ENCODE measurements at regions not wholly inside any gene's neighbourhood (a gene's known extent, or its start where the extent isn't known, plus 50 kb on each side); places are given as distances from the start of the nearest gene placed in this dataset.

DNA sequence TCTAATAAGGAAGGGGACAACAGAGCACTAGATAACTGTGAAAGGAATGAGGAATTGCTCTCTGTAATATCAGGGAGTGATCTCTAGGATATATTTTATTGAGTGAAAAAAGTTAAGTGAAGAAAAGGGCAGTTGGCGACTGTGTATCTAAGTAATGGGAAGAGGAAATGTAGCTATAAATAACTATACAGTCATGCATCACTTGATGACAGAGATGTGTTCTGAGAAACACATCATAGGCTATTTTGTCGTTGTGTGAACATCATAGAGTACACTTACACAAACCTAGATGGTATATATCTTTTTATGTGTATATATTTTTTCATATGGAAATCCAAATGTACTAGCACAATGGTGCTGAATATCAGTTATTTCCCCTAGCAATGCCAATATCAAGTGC is 329.3 kb downstream of the TXNL1 start:
- ChIA-PET POLR2A (no interaction called here), CTCF (interaction anchor here (0.6 kb wide), 1 partner anchor 17 kb away, joined by 3 read pairs; no protein-coding TSS in a partner anchor)
- H3K9me3 ChIP-seq (ENCODE audit: control insufficient read depth, insufficient read depth, low read depth, low read length): no peaks in the 10 kb centered on the region
- TF ChIP-seq ZNF596 (tag by site-specific recombination; IDR thresholded peaks at IDR 0.05) (no peak), ZNF112 (tag by site-specific recombination; IDR thresholded peaks at IDR 0.05) (no peak), ZNF521 (tag by site-specific recombination; IDR thresholded peaks at IDR 0.05) (no peak), ZBTB49 (tag by site-specific recombination; IDR thresholded peaks at IDR 0.05; ENCODE audit: low read depth) (no peak), ZNF837 (tag by site-specific recombination; IDR thresholded peaks at IDR 0.05) (no peak), ZNF624 (tag by site-specific recombination; IDR thresholded peaks at IDR 0.05) (no peak), REST (tag by site-specific recombination; IDR thresholded peaks at IDR 0.05) (no peak), KLF1 (tag by site-specific recombination; IDR thresholded peaks at IDR 0.05) (no peak), ZNF2 (tag by site-specific recombination; IDR thresholded peaks at IDR 0.05) (no peak), ZNF121 (tag by site-specific recombination; IDR thresholded peaks at IDR 0.05) (no peak), EGR2 (tag by site-specific recombination; IDR thresholded peaks at IDR 0.05; ENCODE audit: low read depth) (no peak), ZBTB20 (tag by site-specific recombination; IDR thresholded peaks at IDR 0.05) (no peak), ZNF266 (tag by site-specific recombination; IDR thresholded peaks at IDR 0.05; ENCODE audit: low read depth) (no peak), ZNF324 (tag by site-specific recombination; IDR thresholded peaks at IDR 0.05) (no peak), OVOL3 (tag by site-specific recombination; IDR thresholded peaks at IDR 0.05) (no peak)
- TF ChIP-seq, protein P1, sequence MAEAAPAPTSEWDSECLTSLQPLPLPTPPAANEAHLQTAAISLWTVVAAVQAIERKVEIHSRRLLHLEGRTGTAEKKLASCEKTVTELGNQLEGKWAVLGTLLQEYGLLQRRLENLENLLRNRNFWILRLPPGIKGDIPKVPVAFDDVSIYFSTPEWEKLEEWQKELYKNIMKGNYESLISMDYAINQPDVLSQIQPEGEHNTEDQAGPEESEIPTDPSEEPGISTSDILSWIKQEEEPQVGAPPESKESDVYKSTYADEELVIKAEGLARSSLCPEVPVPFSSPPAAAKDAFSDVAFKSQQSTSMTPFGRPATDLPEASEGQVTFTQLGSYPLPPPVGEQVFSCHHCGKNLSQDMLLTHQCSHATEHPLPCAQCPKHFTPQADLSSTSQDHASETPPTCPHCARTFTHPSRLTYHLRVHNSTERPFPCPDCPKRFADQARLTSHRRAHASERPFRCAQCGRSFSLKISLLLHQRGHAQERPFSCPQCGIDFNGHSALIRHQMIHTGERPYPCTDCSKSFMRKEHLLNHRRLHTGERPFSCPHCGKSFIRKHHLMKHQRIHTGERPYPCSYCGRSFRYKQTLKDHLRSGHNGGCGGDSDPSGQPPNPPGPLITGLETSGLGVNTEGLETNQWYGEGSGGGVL (tag by site-specific recombination; IDR thresholded peaks at IDR 0.05): no peak
- no peaks in the 10 kb centered on the region for H3K36me3 ChIP-seq (ENCODE audit: control insufficient read depth in 2 of 2, insufficient read depth in 1 of 2, low read length in 2 of 2)
- no peak overlapping the region for H3K4me3 ChIP-seq (ENCODE audit: low read depth, low read length)
- no peak overlapping the region for H3K27ac ChIP-seq (ENCODE audit: extremely low read depth, low read depth, low read length)
- H3K4me1 ChIP-seq (ENCODE audit: control insufficient read depth, insufficient read depth, low read length): no peaks in the 10 kb centered on the region

DNA sequence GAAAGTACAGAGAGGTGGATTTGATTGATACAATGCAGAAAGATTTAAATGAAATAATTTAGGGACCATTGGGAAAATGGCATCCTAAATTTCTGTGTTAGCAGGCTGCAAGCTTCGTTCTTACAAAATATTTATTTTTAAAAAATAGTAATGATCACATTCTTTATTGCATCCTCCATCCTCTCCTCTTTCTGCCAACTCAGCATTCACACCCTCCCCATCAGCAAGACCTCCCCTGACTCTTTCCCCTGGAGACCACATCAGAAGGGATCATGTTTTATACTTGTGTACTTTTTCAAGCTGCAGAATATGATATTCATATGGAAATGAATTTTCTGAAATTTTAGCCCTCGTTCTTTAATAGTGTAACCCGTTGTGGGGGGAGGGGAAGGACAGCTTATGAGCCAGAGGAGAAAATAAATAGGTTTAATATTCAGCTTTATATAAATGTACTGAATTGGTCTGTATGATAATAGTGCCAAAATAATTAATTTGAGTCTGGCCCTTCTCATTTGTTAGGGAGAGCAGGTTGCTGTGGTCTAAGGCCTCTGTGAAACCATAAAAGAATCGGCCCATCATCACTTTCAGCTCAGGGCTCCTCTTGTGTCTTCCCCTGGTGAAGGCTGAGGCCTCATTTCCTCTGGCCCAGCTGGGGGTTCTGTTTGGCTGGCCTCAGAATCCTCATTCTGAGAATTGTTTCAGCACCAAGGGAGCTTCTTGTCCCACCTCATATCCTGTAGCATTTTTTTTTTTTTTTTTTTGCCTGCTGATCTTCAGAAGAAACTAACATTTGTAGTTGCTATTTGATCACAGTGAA is 330.8 kb downstream of the TXNL1 start:
- POLR2A ChIA-PET: no interaction called here
- TF ChIP-seq, protein P2, sequence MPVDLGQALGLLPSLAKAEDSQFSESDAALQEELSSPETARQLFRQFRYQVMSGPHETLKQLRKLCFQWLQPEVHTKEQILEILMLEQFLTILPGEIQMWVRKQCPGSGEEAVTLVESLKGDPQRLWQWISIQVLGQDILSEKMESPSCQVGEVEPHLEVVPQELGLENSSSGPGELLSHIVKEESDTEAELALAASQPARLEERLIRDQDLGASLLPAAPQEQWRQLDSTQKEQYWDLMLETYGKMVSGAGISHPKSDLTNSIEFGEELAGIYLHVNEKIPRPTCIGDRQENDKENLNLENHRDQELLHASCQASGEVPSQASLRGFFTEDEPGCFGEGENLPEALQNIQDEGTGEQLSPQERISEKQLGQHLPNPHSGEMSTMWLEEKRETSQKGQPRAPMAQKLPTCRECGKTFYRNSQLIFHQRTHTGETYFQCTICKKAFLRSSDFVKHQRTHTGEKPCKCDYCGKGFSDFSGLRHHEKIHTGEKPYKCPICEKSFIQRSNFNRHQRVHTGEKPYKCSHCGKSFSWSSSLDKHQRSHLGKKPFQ (tag by site-specific recombination; IDR thresholded peaks at IDR 0.05): no peak
- TF ChIP-seq GLIS1 (tag by site-specific recombination; IDR thresholded peaks at IDR 0.05): peak; percentile 15; the same call in 1 of the 2 replicates
- CTCF ChIA-PET: no interaction called here
- Histone ChIP-seq H3K27ac (ENCODE audit: extremely low read depth, low read depth, low read length) (no peak overlapping the region), H3K4me3 (ENCODE audit: low read depth, low read length) (no peak overlapping the region), H3K9me3 (ENCODE audit: control insufficient read depth, insufficient read depth, low read depth, low read length) (no peaks in the 10 kb centered on the region), H3K4me1 (ENCODE audit: control insufficient read depth, insufficient read depth, low read length) (no peaks in the 10 kb centered on the region), H3K36me3 (ENCODE audit: control insufficient read depth in 2 of 2, insufficient read depth in 1 of 2, low read length in 2 of 2) (no peaks in the 10 kb centered on the region)
